ENCODE measurements at regions not wholly inside any gene's neighbourhood (a gene's known extent, or its start where the extent isn't known, plus 50 kb on each side); places are given as distances from the start of the nearest gene placed in this dataset.

GRCh38 chr2:118596620-118597019 is 250.8 kb downstream of the EN1 start:
- no peaks in the 10 kb centered on the region for H3K4me1 ChIP-seq (ENCODE audit: control insufficient read depth in 2 of 2, insufficient read depth in 1 of 2, low read depth in 1 of 2, low read length in 2 of 2)
- H3K4ac ChIP-seq (ENCODE audit: low read length), result no peak overlapping the region
- no peaks in the 10 kb centered on the region for H3K36me3 ChIP-seq (replicated peaks in 1 of 2; ENCODE audit: control insufficient read depth in 2 of 2, insufficient read depth in 2 of 2, low read length in 2 of 2)
- DNase-seq (ENCODE audit: low spot score), result no peak
- no peak overlapping the region for H3K4me3 ChIP-seq (ENCODE audit: low read length in 2 of 2)
- H4K91ac ChIP-seq (ENCODE audit: low read depth, low read length, poor library complexity), result no peak overlapping the region
- no peaks in the 10 kb centered on the region for H3K27me3 ChIP-seq (ENCODE audit: control insufficient read depth in 3 of 3, insufficient read depth in 3 of 3, low read depth in 1 of 3, low read length in 3 of 3)
- no CpG with 5 or more reads among the region's 6 CpGs for WGBS, 2 donors (ENCODE audit: extremely low coverage in 2 of 2, insufficient read length in 2 of 2, insufficient replicate concordance in 1 of 2)
- H2BK12ac ChIP-seq (ENCODE audit: low read length), result no peak overlapping the region
- no peak overlapping the region for H2AK5ac ChIP-seq (ENCODE audit: low read depth, low read length)
- no peak overlapping the region for H2BK15ac ChIP-seq (ENCODE audit: low read length)
- no peak overlapping the region for H2BK5ac ChIP-seq (ENCODE audit: low read length)
- no peak overlapping the region for H3K18ac ChIP-seq (ENCODE audit: low read length)
- H2AFZ ChIP-seq (ENCODE audit: low read length), result no peak overlapping the region
- peaks cover 0 to 3% of the 10 kb centered on the region in 2 donors for H3K9me3 ChIP-seq (replicated peaks in 1 of 2; ENCODE audit: control insufficient read depth in 2 of 2, insufficient read depth in 1 of 2, low read depth in 1 of 2, low read length in 2 of 2)
- no peak overlapping the region for H3K23ac ChIP-seq (ENCODE audit: low read depth, low read length, poor library complexity)
- no peak overlapping the region for H3K14ac ChIP-seq (ENCODE audit: low read length)
- no peaks in the 10 kb centered on the region for H3K79me1 ChIP-seq (ENCODE audit: low read depth, low read length)
- H4K8ac ChIP-seq (ENCODE audit: low read depth, low read length), result no peak overlapping the region
- no peak overlapping the region for H2BK120ac ChIP-seq (ENCODE audit: low read depth, low read length)
- no peak overlapping the region for H3K4me2 ChIP-seq (ENCODE audit: insufficient read depth, low read length, poor library complexity, severe bottlenecking)
- no peak overlapping the region for H3K9ac ChIP-seq (ENCODE audit: low read depth, low read length, poor library complexity)
- no peak overlapping the region for H3K27ac ChIP-seq (replicated peaks; ENCODE audit: low read length)

DNA sequence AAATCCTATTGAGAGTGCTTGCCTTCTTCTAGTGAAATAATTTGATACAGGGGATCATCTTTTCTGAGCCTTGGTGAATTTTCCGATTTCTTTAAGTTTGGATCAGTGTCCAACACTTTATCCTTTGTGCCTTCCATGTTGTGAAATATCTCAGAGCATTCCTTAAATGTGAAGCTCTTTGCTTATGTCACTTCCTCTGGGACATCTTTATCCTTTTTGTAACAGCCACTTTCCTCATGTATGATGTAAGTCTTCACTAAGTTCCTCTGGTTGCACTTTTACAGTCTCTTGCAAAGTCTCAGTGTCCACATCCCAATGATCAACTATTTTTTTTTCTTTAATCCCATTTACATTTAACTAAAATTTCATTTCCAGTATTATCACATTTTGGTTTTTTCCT is 254.2 kb downstream of the EN1 start:
- Histone ChIP-seq H3K27ac (replicated peaks; ENCODE audit: low read length) (no peak overlapping the region), H3K4me3 (ENCODE audit: low read length in 2 of 2) (no peak overlapping the region), H3K36me3 (replicated peaks in 1 of 2; ENCODE audit: control insufficient read depth in 2 of 2, insufficient read depth in 2 of 2, low read length in 2 of 2) (no peaks in the 10 kb centered on the region), H4K8ac (ENCODE audit: low read depth, low read length) (no peak overlapping the region), H3K4me1 (ENCODE audit: control insufficient read depth in 2 of 2, insufficient read depth in 1 of 2, low read depth in 1 of 2, low read length in 2 of 2) (no peaks in the 10 kb centered on the region), H3K4ac (ENCODE audit: low read length) (no peak overlapping the region), H2AFZ (ENCODE audit: low read length) (no peak overlapping the region), H3K4me2 (ENCODE audit: insufficient read depth, low read length, poor library complexity, severe bottlenecking) (no peak overlapping the region), H2BK5ac (ENCODE audit: low read length) (no peak overlapping the region), H3K9me3 (replicated peaks in 1 of 2; ENCODE audit: control insufficient read depth in 2 of 2, insufficient read depth in 1 of 2, low read depth in 1 of 2, low read length in 2 of 2) (peaks cover 0 to 3% of the 10 kb centered on the region in 2 donors), H2BK15ac (ENCODE audit: low read length) (no peak overlapping the region), H3K23ac (ENCODE audit: low read depth, low read length, poor library complexity) (no peak overlapping the region), H3K14ac (ENCODE audit: low read length) (no peak overlapping the region), H2AK5ac (ENCODE audit: low read depth, low read length) (no peak overlapping the region), H2BK12ac (ENCODE audit: low read length) (no peak overlapping the region), H2BK120ac (ENCODE audit: low read depth, low read length) (no peak overlapping the region), H3K18ac (ENCODE audit: low read length) (no peak overlapping the region), H3K27me3 (ENCODE audit: control insufficient read depth in 3 of 3, insufficient read depth in 3 of 3, low read depth in 1 of 3, low read length in 3 of 3) (no peaks in the 10 kb centered on the region), H4K91ac (ENCODE audit: low read depth, low read length, poor library complexity) (no peak overlapping the region), H3K79me1 (ENCODE audit: low read depth, low read length) (no peaks in the 10 kb centered on the region), H3K9ac (ENCODE audit: low read depth, low read length, poor library complexity) (no peak overlapping the region)
- WGBS, 2 donors (ENCODE audit: extremely low coverage in 2 of 2, insufficient read length in 2 of 2, insufficient replicate concordance in 1 of 2), result no CpG with 5 or more reads among the region's 1 CpG
- DNase-seq (ENCODE audit: low spot score), result no peak

DNA sequence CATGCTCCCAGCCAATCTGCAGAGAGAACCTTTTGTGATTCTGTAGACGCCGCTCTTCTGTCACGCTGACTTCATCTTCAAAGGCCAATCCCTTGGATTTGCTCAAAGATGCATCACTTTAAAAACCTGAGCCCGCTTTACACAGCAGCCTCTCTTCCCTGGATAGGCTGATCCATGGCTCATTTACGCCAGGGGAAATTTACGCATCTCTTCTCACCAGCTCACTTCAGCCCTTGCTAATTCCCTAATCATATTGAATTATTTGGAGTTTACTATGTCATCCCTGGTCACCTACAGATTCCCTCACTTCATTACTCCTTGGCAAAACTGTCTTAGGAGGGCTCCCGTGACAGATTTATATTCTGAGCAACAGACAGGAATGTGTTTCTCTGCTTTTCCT is 256.2 kb downstream of the EN1 start:
- no peak overlapping the region for H2AFZ ChIP-seq (ENCODE audit: low read length)
- no peak overlapping the region for H4K91ac ChIP-seq (ENCODE audit: low read depth, low read length, poor library complexity)
- no peak overlapping the region for H3K9ac ChIP-seq (ENCODE audit: low read depth, low read length, poor library complexity)
- H3K79me1 ChIP-seq (ENCODE audit: low read depth, low read length), result no peaks in the 10 kb centered on the region
- H3K4me2 ChIP-seq (ENCODE audit: insufficient read depth, low read length, poor library complexity, severe bottlenecking), result no peak overlapping the region
- no peak for DNase-seq (ENCODE audit: low spot score)
- H2BK5ac ChIP-seq (ENCODE audit: low read length), result no peak overlapping the region
- H3K4me1 ChIP-seq (ENCODE audit: control insufficient read depth in 2 of 2, insufficient read depth in 1 of 2, low read depth in 1 of 2, low read length in 2 of 2), result no peaks in the 10 kb centered on the region
- WGBS, 2 donors (ENCODE audit: extremely low coverage in 2 of 2, insufficient read length in 2 of 2, insufficient replicate concordance in 1 of 2), result no CpG with 5 or more reads among the region's 7 CpGs
- H3K9me3 ChIP-seq (replicated peaks in 1 of 2; ENCODE audit: control insufficient read depth in 2 of 2, insufficient read depth in 1 of 2, low read depth in 1 of 2, low read length in 2 of 2), result no peaks in the 10 kb centered on the region
- H2BK120ac ChIP-seq (ENCODE audit: low read depth, low read length), result no peak overlapping the region
- H3K14ac ChIP-seq (ENCODE audit: low read length), result no peak overlapping the region
- H2BK15ac ChIP-seq (ENCODE audit: low read length), result no peak overlapping the region
- H3K18ac ChIP-seq (ENCODE audit: low read length), result no peak overlapping the region
- H3K23ac ChIP-seq (ENCODE audit: low read depth, low read length, poor library complexity), result no peak overlapping the region
- no peak overlapping the region for H3K27ac ChIP-seq (replicated peaks; ENCODE audit: low read length)
- H3K36me3 ChIP-seq (replicated peaks in 1 of 2; ENCODE audit: control insufficient read depth in 2 of 2, insufficient read depth in 2 of 2, low read length in 2 of 2), result no peaks in the 10 kb centered on the region
- H3K4ac ChIP-seq (ENCODE audit: low read length), result no peak overlapping the region
- no peaks in the 10 kb centered on the region for H3K27me3 ChIP-seq (ENCODE audit: control insufficient read depth in 3 of 3, insufficient read depth in 3 of 3, low read depth in 1 of 3, low read length in 3 of 3)
- H2BK12ac ChIP-seq (ENCODE audit: low read length), result no peak overlapping the region
- no peak overlapping the region for H4K8ac ChIP-seq (ENCODE audit: low read depth, low read length)
- no peak overlapping the region for H3K4me3 ChIP-seq (ENCODE audit: low read length in 2 of 2)
- H2AK5ac ChIP-seq (ENCODE audit: low read depth, low read length), result no peak overlapping the region

DNA sequence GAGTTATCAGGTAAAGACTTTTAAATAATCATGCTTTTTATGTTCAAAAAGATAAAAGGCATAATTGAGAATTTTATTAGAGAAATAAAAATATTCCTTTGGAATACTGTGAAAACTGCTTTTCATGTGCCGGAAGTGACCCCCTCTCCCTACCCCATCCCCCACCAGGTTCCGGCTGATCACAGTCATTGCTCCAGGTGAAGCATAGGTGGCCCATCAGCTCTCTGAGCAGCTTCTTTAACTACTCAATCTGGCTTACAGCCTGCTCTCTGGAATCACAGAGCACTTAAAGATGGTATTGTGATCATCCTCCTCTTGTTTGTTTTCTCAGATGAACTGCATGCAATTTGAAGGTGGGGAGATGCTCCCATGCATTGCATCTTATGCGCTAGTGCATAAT is 257.7 kb downstream of the EN1 start:
- H3K27me3 ChIP-seq (ENCODE audit: control insufficient read depth in 3 of 3, insufficient read depth in 3 of 3, low read depth in 1 of 3, low read length in 3 of 3), result no peaks in the 10 kb centered on the region
- no peaks in the 10 kb centered on the region for H3K9me3 ChIP-seq (replicated peaks in 1 of 2; ENCODE audit: control insufficient read depth in 2 of 2, insufficient read depth in 1 of 2, low read depth in 1 of 2, low read length in 2 of 2)
- no peak overlapping the region for H2AK5ac ChIP-seq (ENCODE audit: low read depth, low read length)
- no CpG with 5 or more reads among the region's 3 CpGs for WGBS, 2 donors (ENCODE audit: extremely low coverage in 2 of 2, insufficient read length in 2 of 2, insufficient replicate concordance in 1 of 2)
- no peak overlapping the region for H3K14ac ChIP-seq (ENCODE audit: low read length)
- H2BK15ac ChIP-seq (ENCODE audit: low read length), result no peak overlapping the region
- H3K36me3 ChIP-seq (replicated peaks in 1 of 2; ENCODE audit: control insufficient read depth in 2 of 2, insufficient read depth in 2 of 2, low read length in 2 of 2), result no peaks in the 10 kb centered on the region
- no peak overlapping the region for H3K27ac ChIP-seq (replicated peaks; ENCODE audit: low read length)
- H2BK12ac ChIP-seq (ENCODE audit: low read length), result no peak overlapping the region
- no peak overlapping the region for H2BK5ac ChIP-seq (ENCODE audit: low read length)
- no peak overlapping the region for H3K4ac ChIP-seq (ENCODE audit: low read length)
- no peak overlapping the region for H4K91ac ChIP-seq (ENCODE audit: low read depth, low read length, poor library complexity)
- H3K4me2 ChIP-seq (ENCODE audit: insufficient read depth, low read length, poor library complexity, severe bottlenecking), result no peak overlapping the region
- H2BK120ac ChIP-seq (ENCODE audit: low read depth, low read length), result no peak overlapping the region
- no peaks in the 10 kb centered on the region for H3K79me1 ChIP-seq (ENCODE audit: low read depth, low read length)
- H4K8ac ChIP-seq (ENCODE audit: low read depth, low read length), result no peak overlapping the region
- no peak for DNase-seq (ENCODE audit: low spot score)
- no peak overlapping the region for H3K18ac ChIP-seq (ENCODE audit: low read length)
- H3K4me1 ChIP-seq (ENCODE audit: control insufficient read depth in 2 of 2, insufficient read depth in 1 of 2, low read depth in 1 of 2, low read length in 2 of 2), result peaks cover 0 to 2% of the 10 kb centered on the region in 2 donors
- H3K9ac ChIP-seq (ENCODE audit: low read depth, low read length, poor library complexity), result no peak overlapping the region
- no peak overlapping the region for H3K23ac ChIP-seq (ENCODE audit: low read depth, low read length, poor library complexity)
- H3K4me3 ChIP-seq (ENCODE audit: low read length in 2 of 2), result no peak overlapping the region
- no peak overlapping the region for H2AFZ ChIP-seq (ENCODE audit: low read length)
